ENCODE measurements at regions not wholly inside any gene's neighbourhood (a gene's known extent, or its start where the extent isn't known, plus 50 kb on each side); places are given as distances from the start of the nearest gene placed in this dataset.

DNA sequence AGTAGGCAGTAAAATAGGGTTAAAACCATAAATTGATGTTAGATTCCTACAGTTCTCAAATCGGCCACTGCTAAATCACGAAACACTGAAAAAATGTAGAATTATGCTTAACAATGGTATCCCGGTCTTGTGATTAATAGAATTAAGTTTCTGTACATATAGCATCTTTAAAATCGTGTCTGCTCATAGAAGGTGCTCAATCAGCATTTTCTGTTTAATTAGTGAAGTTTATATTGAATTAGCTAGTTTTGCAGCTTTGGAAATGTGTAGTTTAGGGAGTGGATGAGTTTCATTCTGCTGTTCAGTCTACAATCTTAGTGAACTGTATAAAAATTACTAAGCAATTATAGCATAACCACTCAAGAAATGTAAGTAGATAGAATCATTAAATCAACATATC is 1075.8 kb upstream of the FLRT2 start:
- no peak for TF ChIP-seq POLR2AphosphoS5 (IDR thresholded peaks at IDR 0.05; ENCODE audit: borderline replicate concordance, low read depth, low read length)
- no peak for TF ChIP-seq EZH2 (IDR thresholded peaks at IDR 0.05)
- TF ChIP-seq FOXP2 (optimal IDR thresholded peaks at IDR 0.05; ENCODE audit: control extremely low read depth, extremely low read length, insufficient read depth), result no peak
